CD4-positive, alpha-beta T cell treated with Interleukin-4 for 1 hour (primary cell): ENCODE measurements at regions not wholly inside any gene's neighbourhood (a gene's known extent, or its start where the extent isn't known, plus 50 kb on each side); places are given as distances from the start of the nearest gene placed in this dataset.

Experiments used
- DNase-seq, 2 donors: peaks; one replicate each; pipeline ENCODE4 v3.0.0-alpha.2; 2020 to 2022

DNA sequence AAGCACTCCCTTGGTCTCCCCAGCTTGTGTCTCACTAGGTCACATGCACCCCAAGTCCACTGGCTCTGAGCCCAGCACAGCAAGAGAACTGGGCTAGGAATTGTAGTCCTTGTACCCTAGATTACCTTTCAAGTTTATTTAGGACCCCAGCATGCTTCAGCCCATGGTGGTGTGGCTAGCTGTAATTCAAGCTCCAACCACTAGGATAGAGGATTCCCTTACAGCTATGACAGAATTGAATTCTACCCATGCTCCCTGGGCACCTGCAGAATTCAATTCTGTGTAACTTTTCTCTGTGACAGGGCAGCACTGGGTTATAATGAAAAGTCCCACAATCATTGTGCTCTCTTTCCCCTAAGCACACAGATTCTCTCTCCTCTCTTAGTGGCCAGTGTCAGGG, 253.8 kb upstream of the DMD start:
- DNase-seq, result no peak

- DNase-seq, result no peak
Measured at GRCh38 chrX:33457102-33457501, 245.8 kb upstream of the DMD start.

DNA sequence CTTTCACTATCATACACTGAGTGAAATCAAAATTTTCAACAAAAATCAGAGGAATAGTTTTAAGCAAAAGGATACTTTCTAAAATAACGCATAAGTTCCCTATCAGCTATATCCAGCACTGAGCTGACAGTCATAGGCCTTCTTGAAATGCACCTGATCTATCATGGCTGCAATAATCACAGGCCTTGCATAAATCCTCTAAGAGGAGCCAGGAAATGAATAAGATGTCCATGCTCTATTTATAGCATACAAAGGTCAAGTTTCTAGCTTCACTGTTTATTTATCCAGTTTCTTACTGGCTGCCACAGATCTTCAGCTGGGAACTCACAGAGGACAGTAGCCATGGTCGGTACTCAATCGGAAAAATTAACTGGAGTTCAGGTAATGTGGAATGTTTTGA, 235.9 kb upstream of the DMD start:
- DNase-seq, result no peak

DNA sequence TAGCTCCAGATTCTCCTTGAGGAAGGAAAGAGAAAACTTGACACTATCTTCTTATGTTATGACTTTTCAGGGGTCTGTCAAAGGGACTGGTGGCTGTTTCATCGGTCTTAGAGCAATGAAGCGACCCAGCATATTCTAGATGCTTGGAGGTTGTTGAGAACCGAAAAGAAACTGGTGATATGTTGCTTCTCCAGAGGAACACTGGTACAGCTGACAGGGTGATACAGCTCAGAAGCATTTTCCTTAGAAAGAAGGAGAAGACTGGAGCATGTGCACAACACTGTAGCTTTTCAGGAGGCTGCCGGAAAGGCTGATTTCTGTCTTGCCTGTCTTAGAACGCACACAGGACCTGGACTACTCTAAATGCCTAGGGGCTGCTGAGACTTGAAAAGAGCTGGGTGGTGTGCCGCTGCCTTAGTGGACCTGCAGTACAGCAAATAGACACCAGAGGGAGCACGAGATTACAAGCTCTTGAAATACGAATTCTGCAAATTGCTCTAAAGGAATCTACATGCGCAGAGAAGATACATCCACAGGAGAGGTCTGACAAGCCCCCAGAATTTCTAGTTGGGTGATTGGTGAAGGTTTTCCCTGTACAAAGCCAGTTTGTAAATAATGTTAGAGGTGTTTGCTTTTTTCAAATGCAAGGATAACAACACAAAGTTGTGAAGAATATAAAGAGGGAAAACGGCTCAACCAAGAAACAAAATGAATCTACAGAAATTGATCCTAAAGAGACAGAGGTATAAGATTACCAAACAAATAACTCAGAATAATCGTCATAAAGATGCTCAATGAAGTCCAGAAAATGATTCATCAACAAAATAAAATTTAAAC, 223.1 kb upstream of the DMD start:
- DNase-seq, result peak in 1 of 2 donors; percentile 2

- DNase-seq, result no peak
Measured at GRCh38 chrX:33416273-33416805, 205.0 kb upstream of the DMD start.

DNA sequence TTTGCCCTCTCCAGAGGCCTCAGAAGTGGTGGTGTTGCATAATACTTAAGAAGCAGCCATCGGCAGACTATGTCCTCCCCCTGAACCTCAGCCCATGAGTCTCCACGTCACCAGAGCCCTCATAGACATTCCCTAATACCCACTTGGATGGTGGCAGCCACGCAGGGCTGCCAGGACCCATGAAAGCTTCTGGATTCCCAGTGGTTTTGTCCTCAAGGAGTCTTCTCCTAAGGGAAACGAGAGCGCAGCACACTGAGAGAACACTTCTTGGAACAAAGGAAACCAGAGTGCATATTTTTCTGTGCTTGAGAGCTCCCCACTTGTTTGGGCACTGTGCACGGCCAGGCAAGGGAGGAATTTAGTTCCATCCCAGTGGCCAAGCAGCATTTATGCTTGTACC, 204.1 kb upstream of the DMD start:
- no peak for DNase-seq

- no peak for DNase-seq
Measured at GRCh38 chrX:33385546-33385945, 174.2 kb upstream of the DMD start.

- no peak for DNase-seq
Measured at GRCh38 chrX:33379839-33380238, 168.5 kb upstream of the DMD start.

- DNase-seq, result no peak
Measured at GRCh38 chrX:33357606-33358005, 146.3 kb upstream of the DMD start.

- no peak for DNase-seq
Measured at GRCh38 chrX:33339219-33339618, 127.9 kb upstream of the DMD start.

- DNase-seq, result no peak
Measured at GRCh38 chrX:33336783-33337182, 125.4 kb upstream of the DMD start.

DNA sequence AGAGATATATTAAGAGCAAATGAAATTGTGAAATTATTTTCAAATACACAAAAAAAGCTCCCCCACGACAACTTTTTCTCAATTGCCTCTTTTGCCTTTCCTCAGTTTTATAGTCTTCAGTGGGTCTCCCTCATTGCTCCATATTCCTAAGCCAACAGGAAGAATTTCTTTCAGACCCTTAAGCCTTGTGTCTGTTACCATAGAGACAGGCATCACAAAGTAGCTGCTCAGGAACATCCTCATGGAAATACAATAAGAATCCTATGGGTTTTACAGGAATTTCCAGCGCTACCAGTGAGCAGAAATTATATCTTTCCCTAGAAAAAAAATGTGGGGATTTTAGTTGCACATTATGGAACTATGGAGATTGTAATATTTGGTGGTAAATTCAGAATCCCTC, 121.9 kb upstream of the DMD start:
- DNase-seq, result no peak

DNA sequence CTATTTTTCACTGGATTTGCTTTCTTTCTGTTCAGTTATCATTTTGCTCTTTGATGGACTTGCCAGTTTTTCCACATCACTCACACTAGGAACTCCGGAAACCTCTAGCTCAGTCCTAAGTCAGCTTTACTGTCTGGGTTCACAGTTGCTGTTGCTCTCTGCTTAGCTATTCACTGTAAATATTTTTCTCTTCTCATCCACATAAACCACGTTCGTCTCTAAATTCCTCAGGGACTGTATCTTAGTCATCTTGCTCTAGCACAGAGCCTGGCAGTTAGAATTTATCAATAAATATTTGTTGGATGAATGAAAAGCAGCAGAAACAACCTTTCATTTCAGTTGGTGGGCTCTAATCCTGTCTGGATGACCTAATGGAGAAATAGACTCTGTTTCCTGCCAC, 119.4 kb upstream of the DMD start:
- no peak for DNase-seq

GRCh38 chrX:33324099-33324498, 112.8 kb upstream of the DMD start:
- DNase-seq, result no peak

DNA sequence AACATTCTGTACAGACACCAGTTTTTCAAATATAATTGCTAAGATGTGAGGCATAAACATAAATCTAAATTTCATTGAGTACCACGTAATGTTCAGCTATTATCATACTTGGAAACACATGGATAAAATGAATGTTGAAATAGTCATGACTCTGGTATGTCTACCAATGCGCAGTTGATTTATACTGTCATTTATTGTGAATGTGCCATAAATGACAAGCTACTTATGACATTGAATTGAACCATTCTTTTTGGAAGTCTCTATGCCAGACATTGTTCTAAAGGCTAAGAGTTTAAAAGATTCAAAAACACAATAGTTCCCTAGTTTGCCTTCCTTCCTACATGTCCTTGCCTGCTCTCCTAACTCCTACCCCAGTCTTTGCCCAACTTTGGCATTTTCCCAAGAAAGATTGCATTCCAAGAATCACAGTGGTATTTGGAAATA, 96.6 kb upstream of the DMD start:
- no peak for DNase-seq

GRCh38 chrX:33298622-33299021, 87.3 kb upstream of the DMD start:
- no peak for DNase-seq

DNA sequence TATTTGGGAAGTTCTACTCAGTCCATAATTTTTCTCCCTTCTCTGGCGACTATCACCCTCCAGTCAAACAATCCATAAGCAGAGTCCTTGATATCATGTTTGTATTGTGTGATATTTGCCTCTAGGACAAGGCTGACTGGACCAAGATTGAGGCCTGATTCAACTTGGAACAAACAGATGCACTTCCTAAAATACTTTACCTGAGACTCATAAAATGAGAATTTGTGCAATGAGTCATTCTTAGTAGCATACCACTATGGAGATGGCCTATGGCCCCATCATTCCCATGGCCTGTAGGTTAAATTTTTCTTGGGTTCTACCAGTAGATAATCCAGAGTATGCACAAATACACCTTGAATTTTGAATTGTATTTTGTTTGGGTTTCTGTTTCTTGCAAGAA, 74.2 kb upstream of the DMD start:
- no peak for DNase-seq

- DNase-seq, result no peak
Measured at GRCh38 chrX:33277046-33277445, 65.7 kb upstream of the DMD start.

DNA sequence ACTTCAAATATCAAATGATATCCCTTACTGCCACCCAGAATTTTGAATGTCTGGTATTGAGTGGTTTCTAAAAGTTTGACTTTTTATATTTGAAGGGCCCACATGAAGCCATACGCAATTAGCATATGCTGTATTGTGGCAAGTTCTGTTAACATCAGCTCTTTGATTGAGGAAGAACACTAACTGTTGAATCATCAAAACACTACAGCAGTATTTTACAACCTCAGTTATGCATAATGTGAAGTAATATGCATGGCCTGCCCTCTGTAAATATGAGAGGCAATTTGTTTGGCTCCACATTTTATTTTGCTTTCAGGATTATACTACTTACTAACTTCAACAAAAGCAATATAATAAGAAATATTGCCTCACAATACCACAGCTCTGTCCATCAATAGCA, 62.2 kb upstream of the DMD start:
- no peak for DNase-seq

DNA sequence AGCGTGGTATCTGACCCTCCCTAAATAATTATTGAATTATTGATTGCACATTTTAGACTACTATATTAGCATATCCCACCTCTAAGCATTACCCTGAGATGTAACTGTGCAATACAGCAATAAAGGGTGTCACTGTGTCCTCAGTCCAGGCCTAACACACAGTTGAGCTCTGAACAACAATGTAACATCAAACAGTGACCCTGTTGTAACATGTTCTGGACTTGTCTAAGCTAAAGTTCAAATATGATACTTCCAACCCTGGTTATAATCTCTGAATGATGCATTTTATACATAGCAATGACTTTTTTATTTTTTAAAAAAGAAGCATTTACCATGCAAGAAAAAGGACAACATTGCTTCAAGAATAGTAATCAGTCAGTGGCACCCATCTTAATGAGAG, 61.6 kb upstream of the DMD start:
- no peak for DNase-seq
